ENCODE measurements at regions not wholly inside any gene's neighbourhood (a gene's known extent, or its start where the extent isn't known, plus 50 kb on each side); places are given as distances from the start of the nearest gene placed in this dataset.

DNA sequence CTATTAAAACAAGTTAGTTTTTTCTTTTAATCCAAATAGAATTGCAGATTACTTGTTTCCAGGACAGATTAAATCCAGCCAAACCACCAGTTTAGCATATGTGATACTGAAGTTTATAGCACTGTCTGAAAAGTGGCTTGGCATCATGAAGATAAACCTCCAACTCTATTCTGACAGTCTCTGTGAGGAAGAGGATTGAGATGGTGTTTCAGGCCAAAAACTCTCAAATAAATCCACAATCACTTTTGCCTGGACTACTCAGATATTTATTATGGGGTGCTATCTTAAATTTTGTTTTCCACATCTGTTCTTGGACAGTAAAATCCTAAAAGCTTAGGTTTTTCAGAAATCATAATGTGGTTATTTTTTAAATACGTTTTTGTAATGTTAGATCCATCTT is 161.7 kb upstream of the SEMA3C start:
- TF ChIP-seq CTCF (conservative IDR thresholded peaks at IDR 0.05; ENCODE audit: low read depth, low read length) = no peak
- H3K27me3 ChIP-seq (ENCODE audit: insufficient read depth, low read depth) = no peaks in the 10 kb centered on the region
- no peak overlapping the region for H3K4me2 ChIP-seq
- H3K36me3 ChIP-seq (ENCODE audit: insufficient read depth) = no peaks in the 10 kb centered on the region
- H3K9ac ChIP-seq = no peak overlapping the region
- H3K4me1 ChIP-seq (ENCODE audit: low read depth, poor library complexity, severe bottlenecking) = no peaks in the 10 kb centered on the region
- no peaks in the 10 kb centered on the region for H3K79me2 ChIP-seq (ENCODE audit: insufficient read depth, low read depth)
- no peaks in the 10 kb centered on the region for H4K20me1 ChIP-seq (ENCODE audit: insufficient read depth)
- H2AFZ ChIP-seq (ENCODE audit: low read depth) = no peak overlapping the region
- H3K27ac ChIP-seq = no peak overlapping the region
- H3K4me3 ChIP-seq (IDR thresholded peaks at IDR 0.05; ENCODE audit: insufficient read depth, low read depth, low read length) = no peak overlapping the region

- Histone ChIP-seq H3K36me3 (ENCODE audit: insufficient read depth) (no peaks in the 10 kb centered on the region), H3K79me2 (ENCODE audit: insufficient read depth, low read depth) (no peaks in the 10 kb centered on the region), H3K4me1 (ENCODE audit: low read depth, poor library complexity, severe bottlenecking) (no peaks in the 10 kb centered on the region), H4K20me1 (ENCODE audit: insufficient read depth) (no peaks in the 10 kb centered on the region), H2AFZ (ENCODE audit: low read depth) (no peak overlapping the region), H3K4me3 (IDR thresholded peaks at IDR 0.05; ENCODE audit: insufficient read depth, low read depth, low read length) (no peak overlapping the region), H3K9ac (no peak overlapping the region), H3K4me2 (no peak overlapping the region), H3K27ac (no peak overlapping the region), H3K27me3 (ENCODE audit: insufficient read depth, low read depth) (no peaks in the 10 kb centered on the region)
- TF ChIP-seq CTCF (conservative IDR thresholded peaks at IDR 0.05; ENCODE audit: low read depth, low read length) = no peak
These were observed 160.9 kb upstream of the SEMA3C start for GRCh38 chr7:81079746-81080145.

GRCh38 chr7:81075150-81075549 is 156.3 kb upstream of the SEMA3C start:
- Histone ChIP-seq H3K79me2 (ENCODE audit: insufficient read depth, low read depth) (no peaks in the 10 kb centered on the region), H3K4me2 (no peak overlapping the region), H3K27ac (no peak overlapping the region), H3K4me1 (ENCODE audit: low read depth, poor library complexity, severe bottlenecking) (no peaks in the 10 kb centered on the region), H3K36me3 (ENCODE audit: insufficient read depth) (no peaks in the 10 kb centered on the region), H3K9ac (no peak overlapping the region), H3K27me3 (ENCODE audit: insufficient read depth, low read depth) (no peaks in the 10 kb centered on the region), H2AFZ (ENCODE audit: low read depth) (no peak overlapping the region), H3K4me3 (IDR thresholded peaks at IDR 0.05; ENCODE audit: insufficient read depth, low read depth, low read length) (no peak overlapping the region), H4K20me1 (ENCODE audit: insufficient read depth) (no peaks in the 10 kb centered on the region)
- TF ChIP-seq CTCF (conservative IDR thresholded peaks at IDR 0.05; ENCODE audit: low read depth, low read length) = no peak

GRCh38 chr7:81074406-81074805 is 155.6 kb upstream of the SEMA3C start:
- TF ChIP-seq CTCF (conservative IDR thresholded peaks at IDR 0.05; ENCODE audit: low read depth, low read length) = no peak
- H3K4me2 ChIP-seq = no peak overlapping the region
- H3K27ac ChIP-seq = no peak overlapping the region
- H3K4me3 ChIP-seq (IDR thresholded peaks at IDR 0.05; ENCODE audit: insufficient read depth, low read depth, low read length) = no peak overlapping the region
- no peak overlapping the region for H2AFZ ChIP-seq (ENCODE audit: low read depth)
- no peaks in the 10 kb centered on the region for H3K79me2 ChIP-seq (ENCODE audit: insufficient read depth, low read depth)
- H3K9ac ChIP-seq = no peak overlapping the region
- H3K4me1 ChIP-seq (ENCODE audit: low read depth, poor library complexity, severe bottlenecking) = no peaks in the 10 kb centered on the region
- H3K27me3 ChIP-seq (ENCODE audit: insufficient read depth, low read depth) = no peaks in the 10 kb centered on the region
- H3K36me3 ChIP-seq (ENCODE audit: insufficient read depth) = no peaks in the 10 kb centered on the region
- H4K20me1 ChIP-seq (ENCODE audit: insufficient read depth) = no peaks in the 10 kb centered on the region

DNA sequence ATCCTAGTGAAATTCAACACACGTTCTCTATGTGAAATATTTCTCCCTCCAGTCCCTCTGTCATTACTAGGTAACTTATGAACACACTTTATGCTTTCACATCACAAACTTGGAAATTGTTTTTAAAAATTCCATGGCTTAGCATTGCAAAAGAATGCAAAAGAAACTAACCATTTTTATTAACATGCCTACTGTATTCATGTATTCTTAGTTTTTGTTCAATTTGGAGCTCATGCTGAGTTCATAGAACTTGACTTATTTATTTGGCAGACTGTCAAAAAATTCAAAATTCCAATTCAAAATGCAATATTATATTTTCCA is 155.0 kb upstream of the SEMA3C start:
- Histone ChIP-seq H4K20me1 (ENCODE audit: insufficient read depth) (no peaks in the 10 kb centered on the region), H3K79me2 (ENCODE audit: insufficient read depth, low read depth) (no peaks in the 10 kb centered on the region), H3K4me2 (no peak overlapping the region), H3K27ac (no peak overlapping the region), H3K27me3 (ENCODE audit: insufficient read depth, low read depth) (no peaks in the 10 kb centered on the region), H3K4me3 (IDR thresholded peaks at IDR 0.05; ENCODE audit: insufficient read depth, low read depth, low read length) (no peak overlapping the region), H3K4me1 (ENCODE audit: low read depth, poor library complexity, severe bottlenecking) (no peaks in the 10 kb centered on the region), H3K9ac (no peak overlapping the region), H3K36me3 (ENCODE audit: insufficient read depth) (no peaks in the 10 kb centered on the region), H2AFZ (ENCODE audit: low read depth) (no peak overlapping the region)
- no peak for TF ChIP-seq CTCF (conservative IDR thresholded peaks at IDR 0.05; ENCODE audit: low read depth, low read length)

Data from KMS-11 (cell line).